ENCODE measurements at regions not wholly inside any gene's neighbourhood (a gene's known extent, or its start where the extent isn't known, plus 50 kb on each side); places are given as distances from the start of the nearest gene placed in this dataset.
A peak's percentile ranks its signal among the peaks of the same experiment; 100 is the strongest.

GRCh38 chr1:229011022-229011421 is 259.9 kb upstream of the RAB4A start:
- DNase-seq (ENCODE audit: low spot score) (no peak), ATAC-seq (no peak), FAIRE-seq (no peak)
- no peak overlapping the region for H3K27ac ChIP-seq (ENCODE audit: extremely low read length, insufficient read depth, low read length)
- H3K4me3 ChIP-seq (replicated peaks in 1 of 3; ENCODE audit: insufficient read depth in 1 of 3, low read depth in 2 of 3, low read length in 3 of 3): no peak overlapping the region
- no peaks in the 10 kb centered on the region for H4K20me1 ChIP-seq (ENCODE audit: insufficient read depth, low read length)
- ChIA-PET CTCF (ENCODE audit: low intra/inter-chr PET ratio, low total read pairs) (no interaction called here), POLR2A (no interaction called here)
- no peaks in the 10 kb centered on the region for H3K36me3 ChIP-seq (replicated peaks in 1 of 2; ENCODE audit: control insufficient read depth in 1 of 2, insufficient read depth in 2 of 2, low read length in 2 of 2)
- in situ Hi-C loops (cut with HindIII; ENCODE audit: extremely low pct_ligation_motif_present, low pct_unique_long_range_greater_than_20kb): no loop called here
- intact Hi-C loops (cut with micrococcal nuclease; ENCODE audit: unreplicated experiment): no loop called here
- TF ChIP-seq CEBPG (CRISPR knock-in tag; IDR thresholded peaks at IDR 0.05) (no peak), CSRNP1 (CRISPR knock-in tag; IDR thresholded peaks at IDR 0.05) (no peak), ZNF563 (CRISPR knock-in tag; IDR thresholded peaks at IDR 0.05) (no peak), NFYB (CRISPR knock-in tag; IDR thresholded peaks at IDR 0.05) (no peak), MED8 (CRISPR knock-in tag; IDR thresholded peaks at IDR 0.05; ENCODE audit: insufficient replicate concordance) (no peak), ZNF670 (CRISPR knock-in tag; IDR thresholded peaks at IDR 0.05; ENCODE audit: borderline replicate concordance) (no peak), ZMAT3 (CRISPR knock-in tag; conservative IDR thresholded peaks at IDR 0.05) (no peak)
- peaks cover 23% of the 10 kb centered on the region for H3K4me1 ChIP-seq (ENCODE audit: insufficient read depth, low read length)
- no peak overlapping the region for H3K9ac ChIP-seq (ENCODE audit: insufficient read depth, low read depth, low read length)
- no peaks in the 10 kb centered on the region for H3K79me2 ChIP-seq (ENCODE audit: insufficient read depth, low read length)
- no peak overlapping the region for H3K4me2 ChIP-seq (ENCODE audit: low read depth, low read length)
- no peaks in the 10 kb centered on the region for H3K27me3 ChIP-seq (ENCODE audit: control insufficient read depth in 1 of 2, insufficient read depth in 2 of 2, low read length in 2 of 2)
- WGBS (ENCODE audit: low lambda C conversion rate): 96% methylated on average over 2 of the region's 2 CpGs
- no TSS peak for BruUV-seq (replicated peaks)
- H3K9me3 ChIP-seq (ENCODE audit: low read length): no peaks in the 10 kb centered on the region
- no peak overlapping the region for H2AFZ ChIP-seq (ENCODE audit: low read length)

GRCh38 chr1:229012823-229013222 is 258.1 kb upstream of the RAB4A start:
- no peak for TF ChIP-seq KIAA2018 (CRISPR knock-in tag; IDR thresholded peaks at IDR 0.05; ENCODE audit: borderline replicate concordance)
- TF ChIP-seq ATF7 (IDR thresholded peaks at IDR 0.05): peak; percentile 78
- TF ChIP-seq ATF7 (CRISPR knock-in tag; IDR thresholded peaks at IDR 0.05): no peak
- TF ChIP-seq CREB1 (IDR thresholded peaks at IDR 0.05): peak; percentile 64; the same call in 1 of the 2 replicates
- no peak for TF ChIP-seq CREB1 (CRISPR knock-in tag; IDR thresholded peaks at IDR 0.05)
- 91% methylated on average over 2 of the region's 2 CpGs for WGBS (ENCODE audit: low lambda C conversion rate)
- POLR2A ChIA-PET: no interaction called here
- CTCF ChIA-PET (ENCODE audit: low intra/inter-chr PET ratio, low total read pairs): no interaction called here
- FAIRE-seq (no peak), ATAC-seq (no peak), DNase-seq (ENCODE audit: low spot score) (no peak)
- in situ Hi-C loops (cut with HindIII; ENCODE audit: extremely low pct_ligation_motif_present, low pct_unique_long_range_greater_than_20kb) (no loop called here), intact Hi-C loops (cut with micrococcal nuclease; ENCODE audit: unreplicated experiment) (no loop called here)
- no peak overlapping the region for H3K27ac ChIP-seq (ENCODE audit: extremely low read length, insufficient read depth, low read length)
- H2AFZ ChIP-seq (ENCODE audit: low read length): no peak overlapping the region
- H3K4me3 ChIP-seq (replicated peaks in 1 of 3; ENCODE audit: insufficient read depth in 1 of 3, low read depth in 2 of 3, low read length in 3 of 3): no peak overlapping the region
- H4K20me1 ChIP-seq (ENCODE audit: insufficient read depth, low read length): no peaks in the 10 kb centered on the region
- no TSS peak for BruUV-seq (replicated peaks)
- no peaks in the 10 kb centered on the region for H3K79me2 ChIP-seq (ENCODE audit: insufficient read depth, low read length)
- no peaks in the 10 kb centered on the region for H3K36me3 ChIP-seq (replicated peaks in 1 of 2; ENCODE audit: control insufficient read depth in 1 of 2, insufficient read depth in 2 of 2, low read length in 2 of 2)
- no peaks in the 10 kb centered on the region for H3K27me3 ChIP-seq (ENCODE audit: control insufficient read depth in 1 of 2, insufficient read depth in 2 of 2, low read length in 2 of 2)
- H3K9me3 ChIP-seq (ENCODE audit: low read length): no peaks in the 10 kb centered on the region
- H3K4me1 ChIP-seq (ENCODE audit: insufficient read depth, low read length): peaks cover 28% of the 10 kb centered on the region
- H3K4me2 ChIP-seq (ENCODE audit: low read depth, low read length): no peak overlapping the region
- no peak overlapping the region for H3K9ac ChIP-seq (ENCODE audit: insufficient read depth, low read depth, low read length)

Data from HepG2 (cell line).